KBM-7 (cell line): ENCODE measurements at regions not wholly inside any gene's neighbourhood (a gene's known extent, or its start where the extent isn't known, plus 50 kb on each side); places are given as distances from the start of the nearest gene placed in this dataset.
"Not testable (repeated sequence)": the region's sequence is repeated elsewhere in the genome, so short reads cannot be mapped to it uniquely, and the experiment has no call there.

ENCODE experiments used
- DNase-seq: peaks from one replicate; pipeline ENCODE4 v3.0.0-alpha.2; 2015
- in situ Hi-C: fragments of 300-500 bp; cut with MboI; formaldehyde crosslinking; loops from 2 replicates; pipeline ENCODE4 v1.14.3; 2020; ENCODE audit warnings: low sequenced_read_pairs, low pct_unique_long_range_greater_than_20kb, mixed read lengths

DNA sequence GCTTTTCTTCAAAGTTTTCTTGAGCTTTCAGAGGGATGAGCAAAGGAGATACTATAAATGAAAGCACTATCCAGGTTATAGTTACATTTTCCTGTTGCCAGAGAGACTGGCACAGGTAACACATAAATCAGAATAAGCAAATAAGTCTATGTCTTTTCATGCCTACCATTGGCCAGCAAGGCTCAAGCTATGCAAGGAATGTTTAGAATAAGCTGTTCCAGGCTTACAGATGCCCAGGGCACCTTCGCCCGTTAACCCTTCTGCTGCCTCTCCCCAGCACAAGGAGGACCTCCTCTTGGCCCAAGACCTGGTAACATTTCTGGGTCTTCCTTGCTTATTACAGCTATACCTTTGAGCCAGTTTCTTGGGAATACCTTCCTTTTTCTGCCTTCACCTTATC, 233.7 kb upstream of the MEIS1 start:
- in situ Hi-C loops = no loop called here
- no peak for DNase-seq

DNA sequence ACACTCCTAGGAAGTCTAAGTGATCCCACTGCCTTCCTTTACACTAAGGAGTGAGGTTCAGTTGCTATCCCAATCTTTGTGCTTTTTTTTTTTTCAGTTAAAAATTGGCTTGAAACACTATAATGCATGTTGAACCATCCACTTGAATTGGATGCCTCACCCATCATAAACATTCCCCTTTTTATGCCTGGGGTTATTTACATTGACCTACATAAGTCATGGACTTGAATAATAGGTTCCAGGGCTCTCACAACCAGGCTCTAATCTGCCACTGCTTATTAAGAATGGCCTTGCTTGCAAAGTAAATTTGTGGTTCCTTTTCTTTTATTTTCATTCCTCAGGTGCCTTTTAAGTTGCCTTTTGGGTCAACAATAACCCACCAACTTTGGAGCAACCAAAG, 236.1 kb upstream of the MEIS1 start:
- no peak for DNase-seq
- in situ Hi-C loops = no loop called here

DNA sequence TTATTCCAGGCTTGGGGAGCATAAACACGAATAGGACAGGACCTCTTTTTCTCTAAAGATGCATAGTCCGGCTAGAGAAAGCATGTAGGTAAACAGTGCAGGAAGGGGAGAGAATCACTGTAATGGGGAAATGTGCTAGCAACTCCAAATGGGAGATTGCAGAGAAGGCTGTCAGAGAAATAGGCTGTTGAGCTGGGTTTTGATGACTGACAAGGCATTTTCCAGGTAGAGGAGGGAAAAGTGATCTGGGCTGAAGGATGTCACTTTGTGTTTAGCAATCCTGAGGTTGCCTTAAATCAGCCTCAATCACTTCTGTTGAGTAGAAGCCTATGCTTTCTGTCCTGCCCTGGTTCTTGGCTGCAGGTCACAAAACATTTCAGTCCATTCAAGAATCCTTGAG, 242.0 kb upstream of the MEIS1 start:
- no peak for DNase-seq
- in situ Hi-C loops = no loop called here

DNA sequence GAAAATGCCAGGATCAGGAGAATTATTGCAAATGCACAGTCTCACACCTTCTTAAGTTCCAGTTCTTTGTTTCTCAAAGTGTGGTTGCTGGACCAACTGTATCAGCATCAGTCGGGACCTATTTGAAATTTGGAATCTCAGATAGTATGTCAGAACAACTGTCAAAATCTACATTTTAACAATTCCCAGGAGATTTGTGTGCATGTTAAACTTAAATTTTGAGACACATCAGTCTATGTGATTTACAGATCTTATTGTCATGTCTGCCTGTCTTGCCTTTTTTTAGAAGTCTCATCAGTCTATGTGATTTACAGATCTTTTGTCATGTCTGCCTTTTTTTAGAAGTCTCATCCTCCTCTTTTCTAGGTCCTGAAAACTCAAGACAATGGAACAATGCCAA, 243.6 kb upstream of the MEIS1 start:
- in situ Hi-C loops = no loop called here
- no peak for DNase-seq

DNA sequence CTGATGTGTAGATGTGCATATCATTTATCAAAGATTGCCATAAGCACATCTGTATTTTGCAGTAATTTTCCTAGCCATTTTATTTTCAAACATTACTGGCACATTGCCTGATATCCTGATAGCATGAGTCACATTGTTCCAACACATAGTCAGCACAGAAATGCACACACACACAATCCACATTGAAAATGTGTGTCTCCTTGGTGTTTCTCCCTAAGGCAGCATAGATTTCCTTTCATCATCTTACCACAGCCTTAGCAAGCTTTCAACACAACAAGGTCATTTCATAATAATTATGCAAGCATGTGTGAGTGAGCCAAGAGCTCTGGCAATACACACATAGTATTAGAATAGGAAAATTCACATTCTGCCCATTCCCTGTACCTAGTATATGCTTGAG, 245.4 kb upstream of the MEIS1 start:
- in situ Hi-C loops = no loop called here
- no peak for DNase-seq

DNA sequence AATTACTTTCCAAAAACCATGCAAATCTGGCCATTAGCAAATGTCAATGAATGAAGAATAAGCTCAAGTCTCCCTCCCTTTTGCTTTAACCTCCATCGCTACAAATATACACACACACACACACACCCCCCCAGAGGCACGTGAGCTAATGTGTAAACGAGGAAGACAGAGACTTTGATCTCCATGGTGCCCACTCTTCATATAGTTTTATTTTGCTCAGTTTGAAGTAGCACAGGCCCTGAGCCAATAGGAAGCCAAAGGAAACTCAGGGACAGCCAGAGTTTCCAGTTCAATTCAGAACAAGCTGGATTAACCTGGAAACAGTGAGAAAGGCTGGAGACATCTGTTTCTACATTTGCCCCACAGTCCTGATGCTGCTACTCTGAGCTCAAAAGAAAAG, 248.4 kb upstream of the MEIS1 start:
- DNase-seq = no peak
- in situ Hi-C loops = no loop called here

DNA sequence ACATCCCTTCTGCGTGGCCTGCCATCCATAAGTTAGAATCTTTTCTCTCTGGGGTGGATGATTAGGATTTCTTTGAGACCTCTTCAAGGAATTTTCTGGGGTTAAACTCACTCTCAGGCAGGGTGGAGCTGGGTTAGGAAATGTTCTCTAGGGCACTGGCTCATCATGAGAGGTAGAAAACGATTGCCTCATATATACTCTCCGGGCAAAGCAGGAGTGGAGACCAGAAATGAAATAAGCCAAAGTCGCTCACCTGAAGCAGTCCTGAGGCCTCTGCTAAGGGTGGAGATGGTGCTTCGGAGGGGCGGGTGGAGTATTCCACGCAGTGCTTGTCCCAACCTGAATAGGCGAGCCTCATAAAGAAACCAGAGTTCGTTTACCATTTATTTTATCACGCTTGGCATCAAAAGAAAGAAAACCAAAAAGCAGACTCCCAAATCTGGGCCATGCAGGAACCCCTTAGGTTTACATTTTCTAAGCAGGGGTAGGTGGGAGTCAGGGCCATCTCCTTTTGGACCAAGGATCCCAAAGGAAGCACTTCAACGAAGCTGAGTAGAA, 249.3 kb upstream of the MEIS1 start:
- DNase-seq = no peak
- in situ Hi-C loops = no loop called here

DNA sequence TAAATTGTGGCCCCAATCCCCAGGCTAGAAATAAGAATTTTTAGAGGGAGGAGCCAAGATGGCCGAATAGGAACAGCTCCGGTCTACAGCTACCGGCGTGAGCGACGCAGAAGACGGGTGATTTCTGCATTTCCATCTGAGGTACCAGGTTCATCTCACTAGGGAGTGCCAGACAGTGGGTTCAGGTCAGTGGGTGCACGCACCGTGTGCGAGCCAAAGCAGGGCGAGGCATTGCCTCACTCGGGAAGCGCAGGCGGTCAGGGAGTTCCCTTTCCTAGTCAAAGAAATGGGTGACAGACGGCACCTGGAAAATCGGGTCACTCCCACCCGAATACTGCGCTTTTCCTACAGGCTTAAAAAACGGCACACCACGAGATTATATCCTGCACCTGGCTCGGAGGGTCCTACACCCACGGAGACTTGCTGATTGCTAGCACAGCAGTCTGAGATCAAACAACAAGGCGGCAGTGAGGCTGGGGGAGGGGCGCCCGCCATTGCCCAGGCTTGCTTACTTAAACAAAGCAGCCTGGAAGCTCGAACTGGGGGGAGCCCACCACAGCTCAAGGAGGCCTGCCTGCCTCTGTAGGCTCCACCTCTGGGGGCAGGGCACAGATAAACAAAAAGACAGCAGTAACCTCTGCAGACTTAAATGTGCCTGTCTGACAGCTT, 257.7 kb upstream of the MEIS1 start:
- in situ Hi-C loops, DNase-seq: not testable (repeated sequence)

DNA sequence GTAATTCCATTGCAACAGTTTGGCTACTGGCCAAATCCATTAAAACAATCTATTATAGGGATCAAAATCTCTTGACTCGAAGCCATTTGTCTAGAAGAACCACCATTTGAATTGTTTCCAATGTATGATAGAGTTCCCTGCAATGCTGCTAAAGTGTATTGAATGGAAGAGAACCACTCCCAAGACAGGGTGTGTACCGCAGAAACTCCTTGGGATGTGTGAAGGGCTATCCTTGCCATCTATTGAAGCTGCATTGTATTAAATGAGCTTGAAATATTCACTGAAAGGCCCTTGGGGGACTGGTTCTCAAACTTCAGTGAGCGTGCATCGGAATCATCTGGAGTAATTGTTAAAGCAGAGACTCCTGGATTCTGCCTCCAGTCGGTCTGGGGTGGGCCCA, 260.4 kb upstream of the MEIS1 start:
- DNase-seq = no peak
- in situ Hi-C loops = no loop called here

DNA sequence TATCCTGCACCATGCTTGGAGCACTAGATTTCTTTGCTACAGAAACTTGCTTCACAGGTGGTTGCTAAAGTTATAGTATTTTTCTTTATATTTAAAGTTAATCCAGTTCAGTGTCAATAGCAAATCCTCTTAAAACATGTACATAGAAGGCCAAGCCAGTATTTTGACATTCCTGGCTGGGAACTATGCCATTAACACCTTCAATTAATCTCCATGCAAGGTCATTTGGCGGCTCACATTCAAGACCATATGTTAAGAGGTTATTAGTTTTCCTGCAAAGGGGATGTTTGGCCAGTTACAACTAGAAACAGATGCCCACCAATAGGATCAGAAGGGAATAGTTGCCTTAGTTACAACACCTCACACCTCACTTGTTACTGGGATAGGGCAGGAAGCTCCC, 261.3 kb upstream of the MEIS1 start:
- in situ Hi-C loops = no loop called here
- no peak for DNase-seq

DNA sequence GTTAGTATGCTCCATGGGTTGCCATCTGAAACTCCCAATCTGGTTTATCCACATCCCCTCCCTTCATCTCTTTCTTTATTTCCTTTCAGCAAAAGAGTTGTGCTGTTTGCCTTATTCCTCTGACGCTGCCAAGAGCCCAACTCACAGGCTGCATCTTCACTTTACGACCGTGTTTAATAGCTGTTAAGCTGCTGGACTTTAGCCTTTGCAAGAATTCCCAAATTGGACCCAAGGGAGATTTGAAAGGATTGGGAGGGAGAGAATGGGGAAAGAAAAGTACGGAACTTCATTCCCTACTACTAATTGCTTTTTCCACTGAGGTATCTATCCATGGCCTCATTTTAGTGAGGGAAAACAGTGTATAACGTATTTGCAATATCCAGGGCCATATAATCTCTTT, 263.4 kb upstream of the MEIS1 start:
- no peak for DNase-seq
- in situ Hi-C loops = no loop called here

DNA sequence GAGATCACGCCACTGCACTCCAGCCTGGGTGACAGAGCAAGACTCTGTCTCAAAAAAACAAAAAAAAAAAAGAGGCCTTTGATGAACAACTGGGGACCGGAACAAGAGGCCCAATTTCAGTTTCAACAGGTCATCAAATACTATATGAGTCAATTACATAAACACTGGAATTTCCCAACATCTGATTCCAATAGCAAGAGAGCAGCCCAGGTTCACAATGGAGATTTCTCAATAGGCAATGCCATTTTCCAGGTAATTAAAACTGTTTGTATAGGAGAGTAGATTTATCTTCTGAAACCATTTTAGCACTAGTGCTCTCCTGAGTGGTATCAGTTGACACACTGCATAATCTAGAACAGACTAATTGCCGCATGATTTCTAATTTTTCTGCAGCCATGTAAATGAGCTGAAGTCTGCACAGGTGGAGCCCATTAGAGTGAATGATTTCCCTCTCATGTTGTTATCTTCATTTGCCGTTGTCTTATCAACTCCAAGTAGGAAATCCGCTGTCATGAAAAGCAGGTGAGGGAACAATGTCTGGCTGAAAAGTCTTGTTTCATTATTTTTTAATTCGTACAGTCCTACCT, 264.1 kb upstream of the MEIS1 start:
- DNase-seq = no peak
- in situ Hi-C loops = no loop called here

DNA sequence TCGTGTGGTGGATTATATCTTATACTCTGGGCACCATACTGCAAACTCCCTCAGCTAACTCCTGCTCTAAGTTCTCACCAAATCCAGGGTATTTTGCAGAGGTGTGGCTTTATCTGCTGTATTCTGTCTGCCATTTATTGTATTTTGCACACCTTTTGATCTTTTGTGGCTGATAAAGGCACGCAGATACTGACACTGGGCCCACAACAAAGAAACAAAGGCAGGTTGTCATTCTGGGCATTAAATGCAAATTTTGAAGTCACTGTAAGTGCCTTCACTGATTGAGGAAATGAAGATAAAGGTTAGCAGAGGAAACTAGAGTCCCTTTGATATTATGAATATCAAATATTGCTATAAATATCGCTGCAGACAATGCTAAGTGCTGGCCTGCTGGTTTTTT, 265.8 kb upstream of the MEIS1 start:
- in situ Hi-C loops = no loop called here
- no peak for DNase-seq

DNA sequence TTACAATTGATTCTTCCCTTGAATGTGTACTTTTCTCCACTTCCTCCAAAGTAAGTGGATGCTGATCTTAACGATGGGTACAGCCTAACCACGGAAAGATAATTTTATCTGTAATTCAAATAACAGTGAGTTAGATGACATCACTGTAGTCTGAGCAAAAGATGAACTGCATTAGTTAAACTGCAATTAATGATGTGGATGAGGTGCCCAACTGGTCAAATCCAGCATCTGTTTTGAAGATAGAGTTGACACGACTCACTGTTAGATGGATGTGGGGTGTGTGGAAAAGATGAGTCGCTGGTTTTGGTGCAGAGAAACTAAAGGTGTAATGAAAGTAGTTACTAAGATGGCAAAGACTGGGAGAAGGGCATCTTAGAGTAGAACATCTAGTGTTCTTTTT, 270.5 kb upstream of the MEIS1 start:
- in situ Hi-C loops = no loop called here
- no peak for DNase-seq

DNA sequence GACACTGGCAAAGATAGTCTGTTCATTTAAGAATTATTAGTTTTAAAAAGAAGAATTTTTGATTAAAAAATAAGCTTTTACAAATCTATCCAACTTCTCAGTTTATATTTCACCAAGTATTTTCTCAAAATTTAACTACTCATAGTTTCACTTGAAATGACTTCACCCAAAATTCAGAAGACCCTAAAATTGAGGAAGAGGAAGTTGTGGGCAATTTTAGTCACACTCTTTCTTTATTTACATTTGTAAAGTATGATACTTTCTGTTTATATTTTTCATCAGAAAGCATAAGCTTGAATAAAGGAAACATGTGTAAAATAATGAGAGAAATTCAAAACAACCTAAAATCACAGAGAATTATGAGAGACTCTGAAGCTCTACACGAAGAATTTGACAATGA, 278.8 kb upstream of the MEIS1 start:
- DNase-seq = no peak
- in situ Hi-C loops = no loop called here

DNA sequence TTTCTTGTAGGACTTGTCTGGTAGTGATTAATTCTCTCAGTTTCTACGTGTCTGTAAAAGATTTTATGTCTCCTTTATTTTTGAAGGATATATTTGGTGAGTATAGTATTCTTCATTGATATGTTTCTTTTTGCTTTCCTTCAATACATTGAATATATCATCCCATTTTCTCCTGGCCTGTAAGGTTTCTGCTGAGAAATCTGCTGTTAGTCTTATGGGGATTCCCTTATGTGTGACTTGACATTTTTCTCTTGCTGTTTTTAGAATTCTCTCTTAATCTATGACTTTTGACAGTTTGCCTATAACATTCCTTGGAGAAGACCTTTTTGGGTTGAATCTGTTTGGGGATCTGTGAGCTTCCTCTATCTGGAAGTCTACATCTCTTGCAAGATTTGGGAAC, 281.0 kb upstream of the MEIS1 start:
- in situ Hi-C loops = no loop called here
- DNase-seq = no peak

DNA sequence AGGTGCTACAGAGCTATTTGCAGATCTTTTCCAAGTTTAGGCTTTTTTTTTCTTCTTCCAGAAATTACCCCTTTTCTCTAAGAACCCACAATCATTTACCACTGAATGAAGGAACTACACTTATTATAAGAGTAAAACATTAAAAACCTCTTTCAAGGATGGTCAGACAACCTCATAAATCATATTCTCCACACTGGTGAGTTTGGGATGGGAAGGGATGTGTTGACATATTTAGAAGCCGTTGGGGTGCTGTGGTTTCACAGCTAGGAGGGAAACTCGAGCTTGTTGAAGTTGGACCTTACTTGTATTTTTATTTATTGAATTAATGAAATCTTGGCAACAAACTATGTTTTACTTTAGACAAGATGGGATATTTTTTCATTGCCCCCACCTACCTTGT, 289.4 kb upstream of the MEIS1 start:
- no peak for DNase-seq
- in situ Hi-C loops = no loop called here

DNA sequence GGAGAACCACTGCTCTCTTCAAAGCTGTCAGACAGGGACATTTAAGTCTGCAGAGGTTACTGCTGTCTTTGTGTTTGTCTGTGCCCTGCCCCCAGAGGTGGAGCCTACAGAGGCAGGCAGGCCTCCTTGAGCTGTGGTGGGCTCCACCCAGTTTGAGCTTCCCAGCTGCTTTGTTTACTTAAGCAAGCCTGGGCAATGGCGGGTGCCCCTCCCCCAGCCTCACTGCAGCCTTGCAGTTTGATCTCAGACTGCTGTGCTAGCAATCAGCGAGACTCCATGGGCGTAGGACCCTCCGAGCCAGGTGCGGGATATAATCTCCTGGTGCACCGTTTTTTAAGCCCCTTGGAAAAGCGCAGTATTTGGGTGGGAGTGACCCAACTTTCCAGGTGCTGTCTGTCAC, 290.6 kb upstream of the MEIS1 start:
- DNase-seq, in situ Hi-C loops: not testable (repeated sequence)

DNA sequence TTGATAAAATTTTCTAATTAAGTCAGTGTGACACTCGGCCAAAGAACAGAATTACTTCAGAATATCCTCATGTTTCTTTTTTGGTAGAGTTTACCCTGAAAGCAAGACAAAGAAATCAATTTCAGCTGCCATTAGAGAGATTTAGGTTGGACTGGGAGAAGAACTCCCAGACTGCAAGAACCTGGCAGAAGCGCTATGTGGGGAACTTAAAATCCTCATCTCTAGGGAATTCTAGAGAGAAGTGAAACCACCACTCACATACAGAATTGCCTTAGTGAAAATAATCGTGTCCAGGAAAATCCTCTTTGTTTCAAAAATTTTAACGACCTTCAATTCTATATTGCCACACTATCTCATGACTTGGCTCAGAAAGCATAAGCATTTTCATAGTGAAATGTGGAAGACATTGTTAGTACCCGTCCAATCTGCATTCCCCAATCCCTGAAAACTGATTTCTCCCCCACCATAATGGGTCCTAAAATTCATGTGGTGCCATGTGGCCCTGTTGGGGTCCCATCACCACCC, 297.3 kb upstream of the MEIS1 start:
- in situ Hi-C loops = no loop called here
- DNase-seq = no peak

DNA sequence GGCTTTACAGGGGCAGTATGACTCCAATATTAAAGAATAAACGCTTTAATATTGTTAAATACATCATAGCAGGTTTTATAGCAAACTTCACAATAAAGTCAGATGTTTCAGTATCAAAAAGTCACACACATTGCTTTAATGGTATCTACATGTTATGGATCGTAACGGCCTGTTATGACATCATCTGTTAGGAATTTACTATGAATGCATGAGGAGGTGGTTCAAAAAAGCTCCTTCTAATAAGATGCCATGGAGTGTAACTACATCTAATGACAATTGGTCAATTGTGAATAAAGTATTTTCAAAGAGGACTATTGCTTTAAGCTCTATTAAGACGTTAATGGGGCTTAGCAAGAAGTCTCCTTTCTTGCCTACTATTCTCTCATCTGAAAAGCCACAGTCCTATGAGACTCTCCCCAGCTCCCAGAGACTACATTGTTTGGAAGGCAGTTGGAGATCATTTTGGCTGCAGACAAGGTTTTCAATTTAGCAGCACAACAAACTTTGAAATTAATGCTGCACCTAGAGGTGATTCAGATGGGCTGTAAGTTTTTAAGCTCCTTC, 300.7 kb upstream of the MEIS1 start:
- in situ Hi-C loops = no loop called here
- no peak for DNase-seq

DNA sequence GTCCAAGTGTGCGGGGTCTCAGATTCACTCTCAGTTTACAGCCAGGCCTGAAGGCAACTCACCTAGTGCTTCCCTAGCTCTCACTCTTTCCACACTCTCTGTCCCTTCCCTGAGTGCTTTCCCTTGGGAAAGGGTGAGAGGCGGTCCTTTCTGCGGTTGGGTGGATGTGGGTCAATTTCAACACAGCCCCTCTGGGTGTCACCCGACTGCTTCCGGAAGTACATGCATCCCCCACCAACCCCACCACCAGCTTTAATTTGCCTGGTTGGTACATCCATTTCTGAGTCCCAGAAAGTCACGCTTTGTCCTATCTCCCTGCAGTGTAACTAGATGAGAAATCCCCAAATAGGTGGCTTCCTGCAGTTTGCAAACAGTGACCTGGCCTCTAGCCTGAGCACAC, 307.3 kb upstream of the MEIS1 start:
- DNase-seq = no peak
- in situ Hi-C loops = no loop called here
